ENCODE measurements at regions not wholly inside any gene's neighbourhood (a gene's known extent, or its start where the extent isn't known, plus 50 kb on each side); places are given as distances from the start of the nearest gene placed in this dataset.

GRCh38 chr9:89744730-89745129, 139.9 kb downstream of the GADD45G start:
- TF ChIP-seq EP300 (IDR thresholded peaks at IDR 0.05) (no peak), POLR2A (IDR thresholded peaks at IDR 0.05) (no peak), POLR2AphosphoS5 (IDR thresholded peaks at IDR 0.05) (no peak)

All from suprapubic skin (tissue), 4 donors.